H1 (cell line): ENCODE measurements at regions not wholly inside any gene's neighbourhood (a gene's known extent, or its start where the extent isn't known, plus 50 kb on each side); places are given as distances from the start of the nearest gene placed in this dataset.
A peak's percentile ranks its signal among the peaks of the same experiment; 100 is the strongest.

Experiments
- CTCF ChIA-PET: fragments of 300-600 bp; sonication (Branson Sonifier 250); formaldehyde crosslinking; loops from one replicate; lab custom pipeline; 2021; ENCODE audit not compliant: partially characterized antibody; lab: Charles Lee
- POLR2A ChIA-PET: fragments of 300-600 bp; sonication (Branson Sonifier 250); formaldehyde crosslinking; loops from one replicate; lab custom pipeline; 2021; ENCODE audit warnings: inconsistent platforms; ENCODE audit not compliant: partially characterized antibody; lab: Charles Lee
- DNase-seq, 2 experiments: peaks; one replicate each; pipeline versions ENCODE4 v3.0.0 to v3.0.0-alpha.2; 2010 to 2022; ENCODE audit warnings: low spot score in 2 of 2, low read depth in 1 of 2, mixed read lengths in 1 of 2
- FAIRE-seq: peaks from 2 replicates; lab custom pipeline; 2011; peaks lifted over from hg19 to GRCh38; lab: Jason Lieb, UNC
- H2AFZ ChIP-seq: 2 replicates; pipeline ENCODE4 v1.8.1; 2012; ENCODE audit warnings: low read length, inconsistent platforms
- H2AK5ac ChIP-seq: 2 replicates; pipeline ENCODE4 v1.6.1; 2013; ENCODE audit warnings: low read depth, low read length
- H2BK120ac ChIP-seq: replicated peaks from 2 replicates; pipeline ENCODE3; 2013; ENCODE audit warnings: low read depth, low read length, inconsistent platforms
- H2BK12ac ChIP-seq: 2 replicates; pipeline ENCODE4 v1.6.1; 2013; ENCODE audit warnings: low read depth, low read length
- H2BK15ac ChIP-seq: 2 replicates; pipeline ENCODE4 v1.6.1; 2013; ENCODE audit warnings: low read length
- H2BK20ac ChIP-seq: 2 replicates; pipeline ENCODE4 v1.6.1; 2013; ENCODE audit warnings: low read length
- H2BK5ac ChIP-seq: 2 replicates; pipeline ENCODE4 v1.6.1; 2013; ENCODE audit warnings: low read depth, low read length
- H3K14ac ChIP-seq: 2 replicates; pipeline ENCODE4 v1.6.1; 2013; ENCODE audit warnings: inconsistent platforms; ENCODE audit not compliant: insufficient read length
- H3K18ac ChIP-seq: 2 replicates; pipeline ENCODE4 v1.6.1; 2013; ENCODE audit warnings: low read length; ENCODE audit errors: extremely low read depth
- H3K23ac ChIP-seq: 2 replicates; pipeline ENCODE4 v1.6.1; 2013; ENCODE audit warnings: inconsistent platforms; ENCODE audit not compliant: insufficient read length
- H3K23me2 ChIP-seq: 2 replicates; pipeline ENCODE4 v1.6.1; 2013; ENCODE audit warnings: low read depth, low read length
- H3K27ac ChIP-seq: 2 replicates; pipeline ENCODE4 v1.6.1; 2011; ENCODE audit warnings: low read depth, low read length, inconsistent platforms
- H3K27me3 ChIP-seq, 4 experiments: replicated peaks in 1 of 4; 1 replicate in 1 of 4; 2 replicates in 3 of 4; pipeline versions ENCODE4 v1.6.1 to v1.8.1; 2011 to 2013; ENCODE audit warnings: low read length in 3 of 4, mild to moderate bottlenecking in 3 of 4, inconsistent platforms in 2 of 4, mixed read lengths in 2 of 4, moderate library complexity in 1 of 4; ENCODE audit not compliant: control insufficient read depth in 3 of 4, insufficient read depth in 3 of 4; ENCODE audit errors: extremely low read depth in 1 of 4
- H3K36me3 ChIP-seq, 4 experiments: 2 replicates each; pipeline versions ENCODE4 v1.6.1 to v1.8.1; 2011 to 2013; ENCODE audit warnings: mild to moderate bottlenecking in 4 of 4, low read length in 3 of 4, moderate library complexity in 2 of 4, control low read depth in 1 of 4, inconsistent platforms in 1 of 4; ENCODE audit not compliant: insufficient read depth in 4 of 4, control insufficient read depth in 2 of 4
- H3K4ac ChIP-seq: replicated peaks from 2 replicates; pipeline ENCODE3; 2013; ENCODE audit warnings: low read length, low read depth, mixed read lengths, inconsistent platforms; ENCODE audit not compliant: insufficient read length
- H3K4me1 ChIP-seq, 4 experiments: replicated peaks in 1 of 4; 1 replicate in 1 of 4; 2 replicates in 3 of 4; pipeline versions ENCODE4 v1.6.1 to v1.8.1; 2011 to 2013; ENCODE audit warnings: low read length in 3 of 4, inconsistent platforms in 2 of 4, mixed read lengths in 1 of 4; ENCODE audit not compliant: insufficient read depth in 4 of 4, control insufficient read depth in 3 of 4
- H3K4me2 ChIP-seq, 2 experiments: 2 replicates each; pipeline versions ENCODE4 v1.6.1 to v1.8.1; 2011 to 2013; ENCODE audit warnings: low read depth in 2 of 2, low read length in 2 of 2, control low read depth in 1 of 2, inconsistent platforms in 1 of 2, mild to moderate bottlenecking in 1 of 2; ENCODE audit not compliant: insufficient read depth in 1 of 2
- H3K4me3 ChIP-seq, 4 experiments: fragments of 200-600, 300-600 bp in 1 of 4; sonication (generic), shearing (Covaris generic), sonication (Bioruptor Twin) in 1 of 4; 2 replicates each; pipeline versions ENCODE4 v1.5.1 to v1.8.1; 2011 to 2016; ENCODE audit warnings: low read length in 4 of 4, low read depth in 3 of 4, control low read depth in 2 of 4, inconsistent platforms in 2 of 4, mild to moderate bottlenecking in 2 of 4, mixed read lengths in 1 of 4, moderate library complexity in 1 of 4; ENCODE audit not compliant: insufficient read depth in 2 of 4; ENCODE audit errors: extremely low read depth in 1 of 4
- H3K56ac ChIP-seq: replicated peaks from 2 replicates; pipeline ENCODE3; 2013; ENCODE audit warnings: low read depth, mild to moderate bottlenecking, mixed read lengths, low read length, inconsistent platforms; ENCODE audit not compliant: insufficient read length
- H3K79me1 ChIP-seq: 2 replicates; pipeline ENCODE4 v1.6.1; 2013; ENCODE audit warnings: low read depth, low read length, control low read depth
- H3K79me2 ChIP-seq, 2 experiments: 2 replicates each; pipeline versions ENCODE4 v1.6.1 to v1.8.1; 2012 to 2013; ENCODE audit warnings: low read length in 2 of 2, mild to moderate bottlenecking in 2 of 2, inconsistent platforms in 1 of 2; ENCODE audit not compliant: insufficient read depth in 2 of 2, control insufficient read depth in 1 of 2
- H3K9ac ChIP-seq, 4 experiments: replicated peaks in 1 of 4; 1 replicate in 1 of 4; 2 replicates in 3 of 4; pipeline versions ENCODE4 v1.6.1 to v1.8.1; 2011 to 2013; ENCODE audit warnings: low read depth in 3 of 4, low read length in 3 of 4, control low read depth in 2 of 4, mild to moderate bottlenecking in 2 of 4, moderate library complexity in 2 of 4, inconsistent platforms in 1 of 4; ENCODE audit errors: extremely low read depth in 1 of 4
- H3K9me3 ChIP-seq, 2 experiments: 2 replicates each; pipeline versions ENCODE4 v1.6.1 to v1.8.1; 2012 to 2013; ENCODE audit warnings: mild to moderate bottlenecking in 2 of 2, moderate library complexity in 2 of 2, control low read depth in 1 of 2, inconsistent platforms in 1 of 2, low read depth in 1 of 2, low read length in 1 of 2, mixed read lengths in 1 of 2; ENCODE audit not compliant: insufficient read depth in 2 of 2
- H4K20me1 ChIP-seq, 2 experiments: replicated peaks in 1 of 2; 2 replicates each; pipeline versions ENCODE3 to v1.8.1; 2011 to 2013; ENCODE audit warnings: inconsistent platforms in 2 of 2, low read length in 2 of 2, mild to moderate bottlenecking in 1 of 2; ENCODE audit not compliant: insufficient read depth in 2 of 2, control insufficient read depth in 1 of 2
- H4K5ac ChIP-seq: 2 replicates; pipeline ENCODE4 v1.6.1; 2013; ENCODE audit warnings: low read length, low read depth, mixed read lengths, inconsistent platforms; ENCODE audit not compliant: insufficient read length
- H4K8ac ChIP-seq: 2 replicates; pipeline ENCODE4 v1.8.0; 2013; ENCODE audit warnings: mild to moderate bottlenecking, moderate library complexity, low read length, inconsistent platforms; ENCODE audit not compliant: insufficient read depth; ENCODE audit errors: extremely low read depth
- H4K91ac ChIP-seq: replicated peaks from 2 replicates; pipeline ENCODE3; 2013; ENCODE audit warnings: low read length, mixed read lengths, inconsistent platforms; ENCODE audit not compliant: insufficient read length
- ASH2L ChIP-seq: fragments of 200-600, 300-600 bp; sonication (generic); IDR thresholded peaks from one replicate; pipeline ENCODE4 v1.7.1; 2017; ENCODE audit warnings: low read length
- CHD2 ChIP-seq: IDR thresholded peaks from 2 replicates; pipeline ENCODE4 v1.6.1; 2012; ENCODE audit warnings: low read length, improper control_type of control experiment
- EGR1 ChIP-seq: IDR thresholded peaks from 2 replicates; pipeline ENCODE4 v1.6.1; 2011; ENCODE audit warnings: low read depth, low read length, borderline replicate concordance
- EP300 ChIP-seq, 2 experiments: IDR thresholded peaks; 1 replicate in 1 of 2; 2 replicates in 1 of 2; pipeline ENCODE4 v1.6.1; 2011 to 2012; ENCODE audit warnings: low read depth in 2 of 2, low read length in 2 of 2, mild to moderate bottlenecking in 2 of 2, borderline replicate concordance in 1 of 2, inconsistent platforms in 1 of 2, moderate library complexity in 1 of 2
- GABPA ChIP-seq: IDR thresholded peaks from 2 replicates; pipeline ENCODE4 v1.6.1; 2011; ENCODE audit warnings: mild to moderate bottlenecking, low read length, moderate library complexity, borderline replicate concordance; ENCODE audit not compliant: insufficient read depth
- JUND ChIP-seq: IDR thresholded peaks from 2 replicates; pipeline ENCODE4 v1.6.1; 2011; ENCODE audit warnings: mild to moderate bottlenecking, improper control_type of control experiment, low read length
- KDM4A ChIP-seq: IDR thresholded peaks from one replicate; pipeline ENCODE4 v1.7.1; 2012; ENCODE audit warnings: low read depth, mild to moderate bottlenecking, moderate library complexity, low read length, inconsistent platforms; ENCODE audit not compliant: severe bottlenecking
- PHF8 ChIP-seq: fragments of 200-600 bp; sonication (generic); conservative IDR thresholded peaks from 2 replicates; pipeline ENCODE4 v1.7.1; 2012; ENCODE audit warnings: low read depth, mild to moderate bottlenecking, inconsistent platforms, low read length, moderate library complexity
- RBBP5 ChIP-seq: IDR thresholded peaks from 2 replicates; pipeline ENCODE4 v1.7.1; 2012; ENCODE audit warnings: low read depth, mild to moderate bottlenecking, inconsistent platforms, low read length, moderate library complexity, borderline replicate concordance
- SP4 ChIP-seq: IDR thresholded peaks from 2 replicates; pipeline ENCODE4 v1.6.1; 2012; ENCODE audit warnings: low read length, inconsistent platforms
- TAF7 ChIP-seq: optimal IDR thresholded peaks from 2 replicates; pipeline ENCODE3; 2011; ENCODE audit warnings: low read depth, mild to moderate bottlenecking, inconsistent platforms, low read length, moderate library complexity, borderline replicate concordance
- WGBS, 2 experiments: shearing (Covaris generic) in 1 of 2; methylation state at CpG; one replicate each; pipeline versions ENCODE4 v1.1.6 to v1.1.7; 2013 to 2015; ENCODE audit warnings: low lambda C conversion rate in 2 of 2, mixed read lengths in 2 of 2, inconsistent platforms in 1 of 2, low coverage in 1 of 2, missing lambda C conversion rate in 1 of 2; ENCODE audit not compliant: insufficient replicate concordance in 2 of 2, insufficient coverage in 1 of 2, insufficient read length in 1 of 2; ENCODE audit errors: extremely low coverage in 1 of 2, missing lambda C conversion rate in 1 of 2; 5-methylcytosine and 5-hydroxymethylcytosine counted together

DNA sequence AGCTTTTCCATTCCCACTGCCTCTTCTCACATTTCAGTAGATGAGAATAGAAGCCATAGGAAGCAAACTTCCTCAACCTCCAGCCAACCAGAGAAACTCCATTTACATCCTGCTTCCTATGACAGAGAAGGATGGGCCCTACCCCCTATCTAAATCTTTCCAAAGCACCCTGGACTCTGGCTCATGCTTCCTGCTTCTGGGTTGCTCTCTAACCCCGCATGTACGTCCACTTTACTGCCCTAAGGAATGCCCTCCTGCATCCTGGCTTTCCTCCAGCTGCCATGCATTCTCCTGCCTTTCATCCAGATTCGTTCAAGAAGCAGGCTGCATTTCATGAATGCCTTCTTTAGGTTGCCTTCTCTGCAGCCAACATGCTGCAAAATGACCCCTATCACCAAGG lies 91.9 kb downstream of the FAM217A start:
- Histone ChIP-seq H2AFZ (no peak overlapping the region), H3K14ac (no peak overlapping the region), H3K18ac (no peak overlapping the region), H3K79me1 (no peaks in the 10 kb centered on the region; the same call in 1 of the 2 replicates), H3K27ac (no peak overlapping the region), H2AK5ac (no peak overlapping the region), H4K91ac (no peak overlapping the region), H3K4me3 (no peak overlapping the region), H3K23me2 (no peaks in the 10 kb centered on the region), H4K8ac (no peak overlapping the region), H3K36me3 (no peaks in the 10 kb centered on the region), H3K79me2 (no peaks in the 10 kb centered on the region; a peak in 1 of 4 replicates), H3K4ac (no peak overlapping the region), H2BK5ac (no peak overlapping the region), H3K27me3 (no peaks in the 10 kb centered on the region), H3K23ac (no peak overlapping the region), H3K4me1 (peaks cover 2 to 14% (median 8%) of the 10 kb centered on the region in 4 experiments; a peak in 5 of 7 replicates), H2BK12ac (no peak overlapping the region), H4K20me1 (peaks cover 0 to 2% of the 10 kb centered on the region in 2 experiments), H3K9ac (no peak overlapping the region), H2BK15ac (no peak overlapping the region), H3K56ac (no peak overlapping the region), H4K5ac (no peak overlapping the region), H2BK20ac (no peak overlapping the region), H3K4me2 (peak overlapping the region; percentile 15 to 44; a peak in 1 of 4 replicates), H3K9me3 (no peaks in the 10 kb centered on the region), H2BK120ac (no peak overlapping the region)
- CTCF ChIA-PET = interaction anchor here (0.7 to 2.7 kb wide), 9 partner anchors 8 to 244 kb away, joined by 3 to 20 read pairs (median 6); partner anchors contain the start of gene FAM50B
- 76% methylated on average over 3 of the region's 3 CpGs; no CpG with 5 or more reads in 1 of the 2 experiments for WGBS, 2 experiments
- FAIRE-seq (no peak), DNase-seq (no peak)
- POLR2A ChIA-PET = interaction anchor here (0.6 to 1.6 kb wide), 6 partner anchors 13 to 161 kb away, joined by 3 to 4 read pairs (median 3); partner anchors contain the start of gene FAM50B
- TF ChIP-seq GABPA (no peak), ASH2L (no peak), TAF7 (no peak), EP300 (IDR thresholded peaks at IDR 0.05; ENCODE audit: borderline replicate concordance in 1 of 2, low read depth in 2 of 2, low read length in 2 of 2) (no peak), JUND (no peak), EGR1 (no peak), PHF8 (no peak), KDM4A (no peak), CHD2 (no peak), SP4 (no peak), RBBP5 (no peak)
